ENCODE measurements at regions not wholly inside any gene's neighbourhood (a gene's known extent, or its start where the extent isn't known, plus 50 kb on each side); places are given as distances from the start of the nearest gene placed in this dataset.

DNA sequence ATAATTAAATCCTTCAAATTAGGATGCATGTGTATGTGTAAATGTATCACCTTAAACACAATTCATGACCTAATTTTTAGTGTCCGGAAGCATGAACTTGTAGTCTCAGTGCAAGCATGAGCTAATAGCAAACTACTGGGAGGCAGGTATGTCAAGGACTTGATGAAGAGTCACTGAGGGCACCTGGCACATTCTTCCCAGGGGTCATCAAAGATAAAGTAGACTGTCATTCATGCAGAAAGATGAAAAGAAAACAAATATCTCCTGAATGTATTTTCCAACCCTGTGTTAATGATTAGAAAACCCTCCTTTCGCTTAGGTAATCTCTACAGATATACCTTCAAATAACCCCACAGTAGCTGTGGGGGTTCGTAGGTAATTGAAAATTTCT is 234.9 kb downstream of the SOCS6 start:
- TF ChIP-seq, protein P1, sequence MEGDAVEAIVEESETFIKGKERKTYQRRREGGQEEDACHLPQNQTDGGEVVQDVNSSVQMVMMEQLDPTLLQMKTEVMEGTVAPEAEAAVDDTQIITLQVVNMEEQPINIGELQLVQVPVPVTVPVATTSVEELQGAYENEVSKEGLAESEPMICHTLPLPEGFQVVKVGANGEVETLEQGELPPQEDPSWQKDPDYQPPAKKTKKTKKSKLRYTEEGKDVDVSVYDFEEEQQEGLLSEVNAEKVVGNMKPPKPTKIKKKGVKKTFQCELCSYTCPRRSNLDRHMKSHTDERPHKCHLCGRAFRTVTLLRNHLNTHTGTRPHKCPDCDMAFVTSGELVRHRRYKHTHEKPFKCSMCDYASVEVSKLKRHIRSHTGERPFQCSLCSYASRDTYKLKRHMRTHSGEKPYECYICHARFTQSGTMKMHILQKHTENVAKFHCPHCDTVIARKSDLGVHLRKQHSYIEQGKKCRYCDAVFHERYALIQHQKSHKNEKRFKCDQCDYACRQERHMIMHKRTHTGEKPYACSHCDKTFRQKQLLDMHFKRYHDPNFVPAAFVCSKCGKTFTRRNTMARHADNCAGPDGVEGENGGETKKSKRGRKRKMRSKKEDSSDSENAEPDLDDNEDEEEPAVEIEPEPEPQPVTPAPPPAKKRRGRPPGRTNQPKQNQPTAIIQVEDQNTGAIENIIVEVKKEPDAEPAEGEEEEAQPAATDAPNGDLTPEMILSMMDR (IDR thresholded peaks at IDR 0.05): no peak
- TF ChIP-seq POLR2AphosphoS5 (IDR thresholded peaks at IDR 0.05) (no peak), POLR2A (IDR thresholded peaks at IDR 0.05) (no peak)
